Tibial nerve (tissue), 4 donors: ENCODE measurements at regions not wholly inside any gene's neighbourhood (a gene's known extent, or its start where the extent isn't known, plus 50 kb on each side); places are given as distances from the start of the nearest gene placed in this dataset.
"Not testable (repeated sequence)": the region's sequence is repeated elsewhere in the genome, so short reads cannot be mapped to it uniquely, and the experiment has no call there.

Experiments
- DNase-seq, 2 donors: peaks; one replicate each; pipeline ENCODE4 v3.0.0-alpha.2; 2019; ENCODE audit warnings: low spot score in 2 of 2
- H3K27ac ChIP-seq, 4 donors: fragments of 200-600 bp; sonication (generic) in 3 of 4; one replicate each; pipeline ENCODE4 v1.5.1; 2017 to 2019; ENCODE audit warnings: mild to moderate bottlenecking in 1 of 4
- H3K27me3 ChIP-seq, 2 donors: fragments of 200-600 bp; sonication (generic) in 1 of 2; one replicate each; pipeline versions ENCODE4 v1.5.1 to v1.6.0; 2017 to 2019
- H3K36me3 ChIP-seq, 3 donors: fragments of 200-600 bp; sonication (generic); one replicate each; pipeline ENCODE4 v1.5.1; 2018 to 2019
- H3K4me1 ChIP-seq, 4 donors: fragments of 200-600 bp; sonication (generic) in 3 of 4; one replicate each; pipeline ENCODE4 v1.5.1; 2017 to 2019
- H3K4me3 ChIP-seq, 4 donors: fragments of 200-600 bp; sonication (generic) in 3 of 4; one replicate each; pipeline ENCODE4 v1.5.1; 2017 to 2019; ENCODE audit warnings: mild to moderate bottlenecking in 1 of 4, moderate library complexity in 1 of 4
- H3K9me3 ChIP-seq, 4 donors: fragments of 200-600 bp; sonication (generic) in 3 of 4; one replicate each; pipeline ENCODE4 v1.5.1; 2017 to 2019
- CTCF ChIP-seq, 5 experiments: fragments of 200-600 bp in 3 of 5; fragments of 450-650 bp in 2 of 5; sonication (generic) in 3 of 5; IDR thresholded peaks; one replicate each; pipeline ENCODE4 v1.5.1; 2016 to 2019; ENCODE audit warnings: antibody characterized with exemption in 5 of 5, mild to moderate bottlenecking in 3 of 5, moderate library complexity in 2 of 5
- EP300 ChIP-seq, 2 donors: sonication (generic); formaldehyde crosslinking; IDR thresholded peaks; one replicate each; pipeline ENCODE4 v1.6.1; 2017; ENCODE audit warnings: antibody characterized with exemption in 2 of 2, mild to moderate bottlenecking in 1 of 2
- POLR2A ChIP-seq, 2 donors: fragments of 450-650 bp; IDR thresholded peaks; one replicate each; pipeline ENCODE4 v1.6.1; 2017; ENCODE audit warnings: antibody characterized with exemption in 2 of 2, mild to moderate bottlenecking in 2 of 2, moderate library complexity in 2 of 2
- WGBS, 2 donors: methylation state at CpG; one replicate each; pipeline ENCODE4 v1.1.5; 2018; 5-methylcytosine and 5-hydroxymethylcytosine counted together

- Histone ChIP-seq H3K4me1 (no peaks in the 10 kb centered on the region), H3K27me3 (no peaks in the 10 kb centered on the region), H3K4me3 (no peak overlapping the region), H3K36me3 (no peaks in the 10 kb centered on the region), H3K27ac (no peak overlapping the region), H3K9me3 (no peaks in the 10 kb centered on the region)
- DNase-seq: no peak
- WGBS, 2 donors: 83 to 91% methylated on average over 11 of the region's 11 CpGs
- no peak for TF ChIP-seq POLR2A (IDR thresholded peaks at IDR 0.05)
Measured at GRCh38 chr20:48492715-48493070, 335.1 kb downstream of the PREX1 start.

- Histone ChIP-seq H3K4me1 (no peaks in the 10 kb centered on the region), H3K36me3 (no peaks in the 10 kb centered on the region), H3K4me3 (no peak overlapping the region), H3K27me3 (no peaks in the 10 kb centered on the region), H3K27ac (no peak overlapping the region), H3K9me3 (no peaks in the 10 kb centered on the region)
- TF ChIP-seq EP300 (IDR thresholded peaks at IDR 0.05) (no peak), POLR2A (IDR thresholded peaks at IDR 0.05) (no peak), CTCF (IDR thresholded peaks at IDR 0.05) (no peak)
- WGBS, 2 donors: 81 to 84% methylated on average over 13 to 16 of the region's 17 CpGs
- no peak for DNase-seq
Measured at GRCh38 chr20:48492015-48492714, 335.6 kb downstream of the PREX1 start.

- H3K4me3 ChIP-seq: no peak overlapping the region
- H3K27ac ChIP-seq: no peak overlapping the region
- no peaks in the 10 kb centered on the region for H3K4me1 ChIP-seq
- no peaks in the 10 kb centered on the region for H3K27me3 ChIP-seq
- no peaks in the 10 kb centered on the region for H3K36me3 ChIP-seq
- WGBS, 2 donors: 72 to 75% methylated on average over 10 of the region's 10 CpGs
- TF ChIP-seq CTCF (IDR thresholded peaks at IDR 0.05) (no peak), POLR2A (IDR thresholded peaks at IDR 0.05) (no peak), EP300 (IDR thresholded peaks at IDR 0.05) (no peak)
- no peak for DNase-seq
- H3K9me3 ChIP-seq: no peaks in the 10 kb centered on the region
Measured at GRCh38 chr20:48490961-48491831, 336.6 kb downstream of the PREX1 start.

- WGBS, 2 donors: 61 to 74% methylated on average over 7 of the region's 7 CpGs
Measured at GRCh38 chr20:48490341-48490740, 337.5 kb downstream of the PREX1 start.

GRCh38 chr20:48489656-48490055, 338.1 kb downstream of the PREX1 start:
- TF ChIP-seq EP300 (IDR thresholded peaks at IDR 0.05) (no peak), POLR2A (IDR thresholded peaks at IDR 0.05) (no peak), CTCF (IDR thresholded peaks at IDR 0.05) (no peak)
- no peaks in the 10 kb centered on the region for H3K4me1 ChIP-seq
- H3K9me3 ChIP-seq: no peaks in the 10 kb centered on the region
- no peak overlapping the region for H3K4me3 ChIP-seq
- DNase-seq: no peak
- no peak overlapping the region for H3K27ac ChIP-seq
- no peaks in the 10 kb centered on the region for H3K36me3 ChIP-seq
- 21 to 50% methylated on average over 4 to 8 of the region's 8 CpGs for WGBS, 2 donors
- H3K27me3 ChIP-seq: no peaks in the 10 kb centered on the region

More at GRCh38 chr20:48490341-48490740, 337.5 kb downstream of the PREX1 start:
- H3K27me3 ChIP-seq, H3K36me3 ChIP-seq, H3K27ac ChIP-seq, H3K9me3 ChIP-seq, DNase-seq, H3K4me1 ChIP-seq, H3K4me3 ChIP-seq: not testable (repeated sequence)

GRCh38 chr20:48489046-48489463, 338.7 kb downstream of the PREX1 start:
- Histone ChIP-seq H3K4me3 (no peak overlapping the region), H3K27me3 (no peaks in the 10 kb centered on the region), H3K4me1 (no peaks in the 10 kb centered on the region), H3K9me3 (no peaks in the 10 kb centered on the region), H3K36me3 (no peaks in the 10 kb centered on the region), H3K27ac (no peak overlapping the region)
- 75 to 76% methylated on average over 8 to 12 of the region's 12 CpGs for WGBS, 2 donors
- no peak for DNase-seq
- no peak for TF ChIP-seq EP300 (IDR thresholded peaks at IDR 0.05)
- TF ChIP-seq CTCF (IDR thresholded peaks at IDR 0.05): no peak

- H3K27me3 ChIP-seq, DNase-seq, H3K9me3 ChIP-seq, H3K4me3 ChIP-seq, H3K4me1 ChIP-seq, H3K36me3 ChIP-seq, H3K27ac ChIP-seq: not testable (repeated sequence)
- WGBS, 2 donors: 64 to 76% methylated on average over 9 of the region's 9 CpGs
Measured at GRCh38 chr20:48488334-48489034, 339.3 kb downstream of the PREX1 start.
